ENCODE measurements at regions not wholly inside any gene's neighbourhood (a gene's known extent, or its start where the extent isn't known, plus 50 kb on each side); places are given as distances from the start of the nearest gene placed in this dataset.

DNA sequence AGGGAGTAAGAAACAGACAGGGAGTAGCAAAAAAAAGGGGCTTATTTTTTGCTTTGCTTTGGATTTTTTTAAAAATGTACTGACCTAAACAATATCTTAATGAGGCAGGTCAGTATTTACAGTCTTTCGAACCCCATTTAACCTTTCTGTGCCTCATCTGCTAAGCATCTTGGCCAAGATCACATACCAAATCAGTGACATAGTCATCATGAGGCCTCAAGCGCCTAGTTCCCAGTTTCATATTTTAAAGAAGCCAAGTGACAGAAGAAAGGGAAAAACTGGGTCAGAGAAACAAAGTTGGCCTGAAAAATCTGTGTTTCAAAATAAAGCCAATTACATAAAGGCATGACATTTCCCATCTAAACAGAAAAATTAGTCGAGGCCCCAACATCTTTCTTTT, 94.6 kb upstream of the WDR44 start:
- no peak for TF ChIP-seq YY1 (IDR thresholded peaks at IDR 0.05; ENCODE audit: insufficient read depth, insufficient read length)
- TF ChIP-seq ZNF274 (IDR thresholded peaks at IDR 0.05; ENCODE audit: low read depth, low read length) = no peak
- TF ChIP-seq SUZ12 (IDR thresholded peaks at IDR 0.05; ENCODE audit: extremely low read depth, insufficient read depth, insufficient read length) = no peak
